Caco-2 (cell line): ENCODE measurements at regions not wholly inside any gene's neighbourhood (a gene's known extent, or its start where the extent isn't known, plus 50 kb on each side); places are given as distances from the start of the nearest gene placed in this dataset.

Experiments used
- BruUV-seq: library from RNA; stranded (reverse); fragments of 400-500 nt; replicated peaks from 2 replicates; lab custom pipeline; 2021; lab: Mats Ljungman, UMichigan
- CTCF ChIA-PET: fragments of 300-600 bp; sonication (Branson Sonifier 250); formaldehyde crosslinking; loops from one replicate; lab custom pipeline; 2022; ENCODE audit warnings: antibody characterized with exemption; lab: Charles Lee
- POLR2A ChIA-PET: fragments of 300-600 bp; sonication (Branson Sonifier 250); formaldehyde crosslinking; loops from one replicate; lab custom pipeline; 2022; ENCODE audit warnings: antibody characterized with exemption; lab: Charles Lee
- DNase-seq, 2 experiments: peaks; one replicate each; pipeline versions ENCODE4 v3.0.0 to v3.0.0-alpha.2; 2020 to 2022
- H3K27me3 ChIP-seq: replicated peaks from 2 replicates; pipeline ENCODE4 v1.6.0; 2011; ENCODE audit warnings: low read length; ENCODE audit not compliant: control insufficient read depth, insufficient read depth
- H3K36me3 ChIP-seq: 2 replicates; pipeline ENCODE4 v1.5.1; 2011; ENCODE audit warnings: low read length; ENCODE audit not compliant: control insufficient read depth, insufficient read depth
- H3K4me1 ChIP-seq: fragments of 250-450 bp; sonication (Bioruptor Pico); 2 replicates; pipeline ENCODE4 v1.5.1; 2020; ENCODE audit warnings: mild to moderate bottlenecking
- H3K4me3 ChIP-seq: 2 replicates; pipeline ENCODE4 v1.5.1; 2011; ENCODE audit warnings: low read depth, mild to moderate bottlenecking, control low read depth, low read length
- H3K9me3 ChIP-seq: fragments of 250-450 bp; sonication (Bioruptor Pico); 2 replicates; pipeline ENCODE4 v1.5.1; 2020; ENCODE audit warnings: mild to moderate bottlenecking, moderate library complexity
- H3K27ac Mint-ChIP-seq: one replicate; pipeline ENCODE4 v1.8.0; 2022; ENCODE audit warnings: mixed read lengths; ENCODE audit not compliant: unreplicated experiment
- H3K27me3 Mint-ChIP-seq: one replicate; pipeline ENCODE4 v1.8.0; 2022; ENCODE audit warnings: mixed read lengths; ENCODE audit not compliant: insufficient read depth, unreplicated experiment
- H3K36me3 Mint-ChIP-seq: one replicate; pipeline ENCODE4 v1.8.0; 2022; ENCODE audit warnings: mild to moderate bottlenecking, mixed read lengths; ENCODE audit not compliant: insufficient read depth, unreplicated experiment
- H3K4me1 Mint-ChIP-seq: one replicate; pipeline ENCODE4 v1.8.0; 2022; ENCODE audit warnings: low read depth, mixed read lengths; ENCODE audit not compliant: unreplicated experiment
- H3K4me3 Mint-ChIP-seq: one replicate; pipeline ENCODE4 v1.8.0; 2022; ENCODE audit warnings: mild to moderate bottlenecking, moderate library complexity, mixed read lengths; ENCODE audit not compliant: unreplicated experiment
- H3K9me3 Mint-ChIP-seq: one replicate; pipeline ENCODE4 v1.8.0; 2022; ENCODE audit warnings: mixed read lengths; ENCODE audit not compliant: unreplicated experiment
- intact Hi-C: fragments of 100-400 bp; cut with micrococcal nuclease; formaldehyde crosslinking; loops from one replicate; pipeline ENCODE4 v1.10.0; 2022; ENCODE audit not compliant: unreplicated experiment
- TF ChIP-seq, protein P1 (sequence below), 2 experiments: fragments of 200-600 bp in 1 of 2; IDR thresholded peaks; 1 replicate in 1 of 2; 2 replicates in 1 of 2; pipeline versions ENCODE4 v1.5.1 to v1.8.0; 2011 to 2022; ENCODE audit warnings: antibody characterized with exemption in 1 of 2, control low read depth in 1 of 2, inconsistent platforms in 1 of 2, low read depth in 1 of 2, low read length in 1 of 2, mild to moderate bottlenecking in 1 of 2, moderate library complexity in 1 of 2; ENCODE audit not compliant: insufficient read depth in 1 of 2, severe bottlenecking in 1 of 2, unreplicated experiment in 1 of 2

GRCh38 chr12:74381958-74382357, 155.7 kb upstream of the ATXN7L3B start:
- BruUV-seq: no TSS peak
- H3K4me1 Mint-ChIP-seq: peaks cover 7% of the 10 kb centered on the region
- no peaks in the 10 kb centered on the region for H3K36me3 ChIP-seq
- no peak overlapping the region for H3K27ac Mint-ChIP-seq
- CTCF ChIA-PET: no interaction called here
- H3K27me3 Mint-ChIP-seq: no peaks in the 10 kb centered on the region
- DNase-seq: no peak
- H3K27me3 ChIP-seq: no peaks in the 10 kb centered on the region; the same call in 1 of the 2 replicates
- H3K4me3 Mint-ChIP-seq: no peak overlapping the region
- POLR2A ChIA-PET: no interaction called here
- TF ChIP-seq, protein P1, sequence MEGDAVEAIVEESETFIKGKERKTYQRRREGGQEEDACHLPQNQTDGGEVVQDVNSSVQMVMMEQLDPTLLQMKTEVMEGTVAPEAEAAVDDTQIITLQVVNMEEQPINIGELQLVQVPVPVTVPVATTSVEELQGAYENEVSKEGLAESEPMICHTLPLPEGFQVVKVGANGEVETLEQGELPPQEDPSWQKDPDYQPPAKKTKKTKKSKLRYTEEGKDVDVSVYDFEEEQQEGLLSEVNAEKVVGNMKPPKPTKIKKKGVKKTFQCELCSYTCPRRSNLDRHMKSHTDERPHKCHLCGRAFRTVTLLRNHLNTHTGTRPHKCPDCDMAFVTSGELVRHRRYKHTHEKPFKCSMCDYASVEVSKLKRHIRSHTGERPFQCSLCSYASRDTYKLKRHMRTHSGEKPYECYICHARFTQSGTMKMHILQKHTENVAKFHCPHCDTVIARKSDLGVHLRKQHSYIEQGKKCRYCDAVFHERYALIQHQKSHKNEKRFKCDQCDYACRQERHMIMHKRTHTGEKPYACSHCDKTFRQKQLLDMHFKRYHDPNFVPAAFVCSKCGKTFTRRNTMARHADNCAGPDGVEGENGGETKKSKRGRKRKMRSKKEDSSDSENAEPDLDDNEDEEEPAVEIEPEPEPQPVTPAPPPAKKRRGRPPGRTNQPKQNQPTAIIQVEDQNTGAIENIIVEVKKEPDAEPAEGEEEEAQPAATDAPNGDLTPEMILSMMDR (IDR thresholded peaks at IDR 0.05; ENCODE audit: insufficient read depth in 1 of 2, low read depth in 1 of 2, low read length in 1 of 2, severe bottlenecking in 1 of 2, unreplicated experiment in 1 of 2): no peak
- H3K4me1 ChIP-seq: no peaks in the 10 kb centered on the region
- intact Hi-C loops: no loop called here
- no peaks in the 10 kb centered on the region for H3K9me3 ChIP-seq
- no peak overlapping the region for H3K4me3 ChIP-seq
- H3K9me3 Mint-ChIP-seq: no peaks in the 10 kb centered on the region
- H3K36me3 Mint-ChIP-seq: no peaks in the 10 kb centered on the region

DNA sequence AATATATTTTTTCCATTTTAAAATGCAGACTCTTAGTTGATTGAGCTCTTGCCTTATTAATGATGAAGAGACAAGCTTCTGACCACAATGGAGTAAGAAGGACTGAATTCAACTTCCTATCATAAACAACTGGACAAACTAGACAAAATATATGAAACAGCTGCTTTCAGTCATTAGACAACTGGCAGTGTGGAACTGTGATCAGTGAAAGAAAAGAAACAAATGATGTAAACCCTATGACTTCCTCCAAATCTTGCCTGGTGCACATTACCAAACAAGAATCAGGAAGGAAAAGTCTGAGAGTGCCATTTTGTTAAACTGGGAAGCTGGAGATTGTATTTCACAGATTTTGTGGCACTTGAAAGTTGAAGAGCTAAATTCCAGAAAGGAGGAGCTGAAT, 154.7 kb upstream of the ATXN7L3B start:
- POLR2A ChIA-PET: no interaction called here
- Histone ChIP-seq H3K4me1 (no peaks in the 10 kb centered on the region), H3K4me3 (no peak overlapping the region), H3K9me3 (no peaks in the 10 kb centered on the region), H3K27me3 (no peaks in the 10 kb centered on the region; the same call in 1 of the 2 replicates), H3K36me3 (no peaks in the 10 kb centered on the region)
- Mint-ChIP-seq H3K27me3 (no peaks in the 10 kb centered on the region), H3K9me3 (no peaks in the 10 kb centered on the region), H3K27ac (no peak overlapping the region), H3K4me3 (no peak overlapping the region), H3K4me1 (peaks cover 7% of the 10 kb centered on the region), H3K36me3 (peaks cover 5% of the 10 kb centered on the region)
- CTCF ChIA-PET: no interaction called here
- TF ChIP-seq, protein P1 (IDR thresholded peaks at IDR 0.05; ENCODE audit: insufficient read depth in 1 of 2, low read depth in 1 of 2, low read length in 1 of 2, severe bottlenecking in 1 of 2, unreplicated experiment in 1 of 2): no peak
- intact Hi-C loops: no loop called here
- no peak for DNase-seq
- BruUV-seq: no TSS peak

- no peaks in the 10 kb centered on the region for H3K36me3 ChIP-seq
- Mint-ChIP-seq H3K9me3 (no peaks in the 10 kb centered on the region), H3K27ac (no peak overlapping the region), H3K27me3 (no peaks in the 10 kb centered on the region), H3K36me3 (peaks cover 6% of the 10 kb centered on the region), H3K4me1 (no peaks in the 10 kb centered on the region), H3K4me3 (no peak overlapping the region)
- H3K9me3 ChIP-seq: no peaks in the 10 kb centered on the region
- POLR2A ChIA-PET: no interaction called here
- no TSS peak for BruUV-seq
- TF ChIP-seq, protein P1 (IDR thresholded peaks at IDR 0.05; ENCODE audit: insufficient read depth in 1 of 2, low read depth in 1 of 2, low read length in 1 of 2, severe bottlenecking in 1 of 2, unreplicated experiment in 1 of 2): no peak
- intact Hi-C loops: no loop called here
- DNase-seq: no peak
- H3K4me1 ChIP-seq: no peaks in the 10 kb centered on the region
- H3K27me3 ChIP-seq: no peaks in the 10 kb centered on the region
- CTCF ChIA-PET: no interaction called here
- no peak overlapping the region for H3K4me3 ChIP-seq
These were observed 146.4 kb upstream of the ATXN7L3B start for GRCh38 chr12:74391283-74391682.
